GM21515 (cell line): ENCODE measurements at regions not wholly inside any gene's neighbourhood (a gene's known extent, or its start where the extent isn't known, plus 50 kb on each side); places are given as distances from the start of the nearest gene placed in this dataset.

ENCODE experiments used
- ATAC-seq: cut with Tn5 transposase; IDR thresholded peaks from one replicate; pipeline ENCODE4 v1.9.1; 2021; ENCODE audit not compliant: unreplicated experiment

GRCh38 chr2:59888706-59889105 is 664.7 kb downstream of the BCL11A start:
- ATAC-seq = no peak

GRCh38 chr2:59888015-59888414 is 665.4 kb downstream of the BCL11A start:
- ATAC-seq = peak; percentile 91

- ATAC-seq = no peak
These were observed 666.1 kb downstream of the BCL11A start for GRCh38 chr2:59887366-59887765.

GRCh38 chr2:59886759-59887158 is 666.7 kb downstream of the BCL11A start:
- no peak for ATAC-seq

GRCh38 chr2:59885541-59885940 is 667.9 kb downstream of the BCL11A start:
- ATAC-seq = no peak

- no peak for ATAC-seq
These were observed 669.3 kb downstream of the BCL11A start for GRCh38 chr2:59884166-59884565.

- ATAC-seq = no peak
These were observed 670.6 kb downstream of the BCL11A start for GRCh38 chr2:59882822-59883221.

- no peak for ATAC-seq
These were observed 671.2 kb downstream of the BCL11A start for GRCh38 chr2:59882279-59882678.

- ATAC-seq = no peak
These were observed 672.2 kb downstream of the BCL11A start for GRCh38 chr2:59881218-59881617.

- ATAC-seq = no peak
These were observed 673.7 kb downstream of the BCL11A start for GRCh38 chr2:59879700-59880131.

GRCh38 chr2:59875836-59876235 is 677.6 kb downstream of the BCL11A start:
- no peak for ATAC-seq

- ATAC-seq = no peak
These were observed 678.3 kb downstream of the BCL11A start for GRCh38 chr2:59874971-59875755.

- ATAC-seq = no peak
These were observed 679.1 kb downstream of the BCL11A start for GRCh38 chr2:59874361-59874760.

- ATAC-seq = no peak
These were observed 681.6 kb downstream of the BCL11A start for GRCh38 chr2:59871830-59872229.

GRCh38 chr2:59868981-59869380 is 684.5 kb downstream of the BCL11A start:
- ATAC-seq = no peak

GRCh38 chr2:59866436-59866835 is 687.0 kb downstream of the BCL11A start:
- ATAC-seq = no peak

GRCh38 chr2:59858540-59858939 is 694.9 kb downstream of the BCL11A start:
- no peak for ATAC-seq

GRCh38 chr2:59857109-59857508 is 696.3 kb downstream of the BCL11A start:
- no peak for ATAC-seq

GRCh38 chr2:59856391-59856790 is 697.1 kb downstream of the BCL11A start:
- ATAC-seq = no peak

- no peak for ATAC-seq
These were observed 700.4 kb downstream of the BCL11A start for GRCh38 chr2:59853032-59853431.

- no peak for ATAC-seq
These were observed 701.5 kb downstream of the BCL11A start for GRCh38 chr2:59851836-59852475.

- no peak for ATAC-seq
These were observed 702.9 kb downstream of the BCL11A start for GRCh38 chr2:59850554-59850953.

- no peak for ATAC-seq
These were observed 719.5 kb downstream of the BCL11A start for GRCh38 chr2:59833941-59834340.
